Stimulated activated naive CD8-positive, alpha-beta T cell treated with anti-CD3 and anti-CD28 coated beads, Interleukin-15, Interleukin-2, amounts not matched to agents 100 U/mL and 50 U/mL, for 24 hours (primary cell): ENCODE measurements at regions not wholly inside any gene's neighbourhood (a gene's known extent, or its start where the extent isn't known, plus 50 kb on each side); places are given as distances from the start of the nearest gene placed in this dataset.

Experiments used
- ATAC-seq: fragments of 150-1000 bp; cut with Tn5 transposase; one replicate; pipeline ENCODE4 v1.10.0; 2021
- DNase-seq: peaks from one replicate; pipeline ENCODE4 v3.0.0; 2021

DNA sequence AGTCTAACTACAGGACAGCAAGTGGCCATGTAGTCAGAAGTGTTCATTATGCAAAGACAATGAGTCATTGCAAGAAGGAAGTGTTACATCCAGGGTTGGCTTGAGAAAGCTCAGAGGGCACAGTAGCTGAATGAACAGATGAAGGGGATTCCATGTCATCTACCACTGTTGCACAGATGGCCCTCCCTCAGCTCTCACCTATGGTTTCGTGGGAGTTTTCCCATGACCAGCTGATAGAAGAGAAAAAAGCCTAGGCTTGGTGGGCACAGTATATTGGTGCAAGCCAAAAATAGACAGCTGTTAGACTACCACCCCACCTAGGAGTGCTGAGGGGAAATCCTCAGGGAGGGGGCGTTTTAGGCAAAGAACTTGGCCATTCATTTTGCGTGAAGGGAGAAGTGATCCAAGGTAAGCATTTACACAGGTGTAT is 217.0 kb downstream of the DMRT2 start:
- no peak for ATAC-seq

DNA sequence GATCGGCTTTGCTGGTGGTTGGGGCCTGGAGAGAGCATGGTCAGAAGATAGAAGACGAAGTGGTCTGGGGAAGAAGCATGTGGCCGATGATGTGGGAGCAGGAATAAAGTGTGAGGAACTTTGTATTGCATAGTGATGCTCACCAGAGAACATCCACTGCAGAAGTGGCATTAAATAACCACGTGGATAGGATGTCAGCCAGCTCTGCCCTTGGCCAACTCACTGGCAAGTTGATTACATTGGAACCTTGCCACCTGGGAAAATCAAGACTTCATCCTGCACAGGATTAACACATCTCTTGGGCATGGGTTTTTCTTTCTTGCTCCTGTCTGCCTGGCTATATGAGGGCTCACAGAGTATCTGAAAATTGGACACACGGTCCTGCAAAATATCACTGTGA is 217.4 kb downstream of the DMRT2 start:
- ATAC-seq (no peak), DNase-seq (no peak)

More for the DNA sequence above, 217.0 kb downstream of the DMRT2 start:
- no peak for DNase-seq

DNA sequence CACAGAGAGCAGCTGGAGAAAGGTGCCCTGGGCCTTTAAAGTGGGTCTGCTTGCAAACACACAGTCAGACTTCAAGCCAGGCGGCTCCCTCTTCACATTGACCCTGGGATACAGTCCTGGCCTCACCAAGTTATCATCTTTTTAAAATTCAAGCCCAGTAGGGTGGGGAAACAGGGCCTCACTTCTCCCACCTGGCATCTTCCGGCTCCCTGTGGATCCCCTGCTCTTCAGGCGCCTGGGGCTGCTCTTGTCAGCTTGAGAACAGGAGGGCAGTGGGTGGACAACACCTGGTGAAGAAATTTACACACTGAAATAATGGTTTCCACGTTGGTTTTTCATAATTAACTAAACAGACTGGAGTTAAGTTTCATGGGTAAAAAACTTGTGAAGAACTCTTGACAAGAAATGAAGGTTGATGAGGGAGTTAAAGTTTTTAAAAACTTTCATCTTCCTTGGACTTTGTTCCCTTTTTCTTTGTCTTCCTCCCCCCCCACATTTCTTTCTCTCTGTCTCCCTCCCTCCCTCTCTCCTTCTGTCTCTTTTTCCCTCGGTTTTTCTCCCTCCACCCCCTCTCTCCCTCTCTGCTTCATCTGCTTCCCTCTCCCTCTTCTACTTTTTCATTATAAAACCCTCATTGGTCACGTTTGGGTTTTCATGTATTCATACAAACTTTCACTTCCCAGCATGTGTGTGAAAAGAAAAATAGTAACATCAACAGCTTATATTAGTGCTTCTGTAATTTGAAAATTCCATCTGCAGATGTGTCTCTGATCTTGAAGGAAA is 219.6 kb downstream of the DMRT2 start:
- ATAC-seq = no peak
- no peak for DNase-seq

DNA sequence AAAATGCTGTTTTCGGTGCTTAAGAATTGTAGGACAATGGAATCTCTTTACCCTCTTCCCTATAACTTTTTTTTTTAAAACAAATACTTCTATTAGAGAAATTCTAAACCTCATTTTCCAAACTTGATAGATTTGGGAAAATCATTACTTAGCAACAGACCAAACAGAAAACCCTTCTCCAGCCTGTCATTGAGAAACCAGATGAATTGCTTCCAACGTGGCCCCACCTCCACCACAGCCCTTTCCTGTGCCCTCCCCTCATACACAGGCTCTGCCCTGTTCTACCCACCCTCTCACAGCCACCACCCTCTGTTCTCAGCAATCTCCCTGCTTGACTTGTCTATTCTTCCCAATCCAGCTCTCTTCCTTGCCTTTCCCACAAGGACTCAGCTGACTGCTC is 221.2 kb downstream of the DMRT2 start:
- ATAC-seq (no peak), DNase-seq (no peak)

DNA sequence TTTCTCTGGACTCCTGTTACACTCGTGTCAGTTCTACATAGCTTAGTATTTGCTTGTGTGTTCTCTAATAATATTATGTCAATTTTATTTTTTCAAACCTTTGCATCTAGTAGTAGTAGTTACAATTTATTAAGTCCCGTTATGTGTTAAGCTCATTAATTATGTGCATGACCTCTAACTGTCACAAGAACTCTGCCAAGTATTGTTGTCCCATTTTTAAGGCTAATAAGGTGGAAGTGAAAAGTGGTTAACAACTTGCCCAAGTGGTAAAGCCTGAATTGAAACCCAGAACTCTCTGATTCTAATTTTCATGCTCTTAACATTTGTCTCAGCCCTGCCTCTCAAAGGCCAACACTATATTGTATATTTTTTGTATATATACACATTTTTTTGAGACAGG is 221.6 kb downstream of the DMRT2 start:
- DNase-seq (no peak), ATAC-seq (no peak)

DNA sequence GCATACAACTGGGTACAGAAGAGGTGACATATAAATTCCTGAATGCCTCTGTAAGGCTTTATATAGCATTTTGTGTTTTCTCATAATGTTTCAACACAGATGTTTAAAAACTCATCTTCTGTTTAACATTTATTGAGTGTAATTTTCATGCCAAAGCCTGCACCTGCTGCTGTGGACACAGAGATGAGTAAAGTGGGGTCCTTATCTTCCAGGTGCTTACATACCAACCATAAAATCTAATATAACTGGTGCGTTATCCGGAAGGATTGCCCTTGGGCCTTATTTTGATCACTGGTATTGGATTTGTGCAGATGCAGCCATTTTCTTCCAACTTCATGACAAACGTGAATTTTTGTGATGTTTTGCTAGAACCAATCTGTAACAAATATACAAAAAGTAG is 222.3 kb downstream of the DMRT2 start:
- ATAC-seq (no peak), DNase-seq (no peak)

DNA sequence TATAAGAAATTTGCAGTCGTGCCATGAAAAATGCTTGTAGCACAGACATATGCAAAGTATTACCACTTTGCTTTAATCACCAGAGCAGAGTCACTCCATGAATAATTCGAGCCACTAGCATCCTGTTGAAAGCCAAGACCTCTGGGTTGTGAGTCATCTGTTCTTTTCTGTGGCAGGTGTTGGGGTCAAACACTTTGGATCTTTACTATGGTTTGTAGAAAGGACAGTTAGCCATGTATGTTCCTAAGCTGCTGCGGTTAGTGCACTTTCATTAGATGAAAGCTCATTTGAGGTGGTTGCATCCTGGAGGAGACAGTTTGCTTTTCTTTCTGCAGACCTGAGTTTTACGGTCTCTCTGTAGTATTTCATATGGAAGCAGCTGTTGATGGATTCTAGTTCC is 223.7 kb downstream of the DMRT2 start:
- DNase-seq (no peak), ATAC-seq (peak; percentile 43)

DNA sequence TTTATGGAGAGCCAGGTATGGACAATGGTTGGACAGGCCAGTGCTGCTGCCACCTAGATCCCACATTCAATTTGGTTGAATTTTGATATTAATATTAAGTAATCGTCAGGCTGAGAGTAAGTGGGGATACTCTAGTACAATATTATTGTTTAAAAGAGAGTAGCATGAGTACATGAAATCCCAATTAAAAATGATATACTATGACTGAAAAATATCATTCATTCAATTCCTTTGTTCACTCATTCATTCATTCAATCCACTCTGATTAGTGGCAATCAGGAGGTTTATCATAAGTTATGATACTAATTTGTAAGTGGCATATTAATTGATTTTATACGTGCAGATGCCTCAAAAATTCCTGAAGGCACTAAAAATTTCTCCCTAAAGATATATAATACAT is 224.2 kb downstream of the DMRT2 start:
- no peak for ATAC-seq
- no peak for DNase-seq

DNA sequence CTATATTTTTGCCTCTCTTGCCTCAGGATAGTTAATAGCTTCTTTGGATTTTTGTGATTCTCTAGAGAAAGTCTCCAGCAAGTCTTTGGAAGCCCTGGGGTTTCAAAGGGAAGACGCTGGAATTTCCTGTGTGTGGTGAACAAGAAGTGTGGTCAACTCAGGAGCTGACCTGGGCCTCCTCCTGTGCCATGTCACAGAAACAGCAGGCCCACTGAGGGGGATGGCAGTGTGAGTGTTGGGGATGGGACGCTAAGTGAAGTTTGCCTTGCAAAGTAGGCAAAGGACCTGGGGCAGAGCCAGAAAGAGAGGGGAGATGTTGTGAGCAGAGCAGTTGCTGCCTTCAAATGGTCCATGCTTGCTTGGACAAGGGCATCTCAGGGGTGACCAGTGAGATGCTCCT is 226.3 kb downstream of the DMRT2 start:
- DNase-seq (no peak), ATAC-seq (no peak)

DNA sequence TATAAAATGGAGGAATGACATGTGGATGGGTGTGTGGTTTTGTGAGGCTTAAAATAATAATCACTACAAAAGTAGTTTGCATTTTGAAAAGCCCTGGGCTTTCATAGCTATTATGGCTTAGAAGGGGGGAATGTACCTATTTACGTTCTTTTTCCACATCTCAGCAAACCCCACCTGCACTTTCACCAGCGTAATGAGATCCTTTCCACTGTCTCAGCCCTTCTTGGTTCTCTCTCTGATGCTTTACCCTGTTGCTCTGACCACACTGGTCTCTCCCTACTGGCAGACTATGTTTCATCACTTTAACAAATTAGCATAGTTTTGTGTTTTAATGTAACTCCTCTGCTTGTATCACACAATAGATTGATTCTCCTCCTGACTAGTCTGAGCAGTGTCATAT is 234.6 kb downstream of the DMRT2 start:
- ATAC-seq = no peak
- no peak for DNase-seq

DNA sequence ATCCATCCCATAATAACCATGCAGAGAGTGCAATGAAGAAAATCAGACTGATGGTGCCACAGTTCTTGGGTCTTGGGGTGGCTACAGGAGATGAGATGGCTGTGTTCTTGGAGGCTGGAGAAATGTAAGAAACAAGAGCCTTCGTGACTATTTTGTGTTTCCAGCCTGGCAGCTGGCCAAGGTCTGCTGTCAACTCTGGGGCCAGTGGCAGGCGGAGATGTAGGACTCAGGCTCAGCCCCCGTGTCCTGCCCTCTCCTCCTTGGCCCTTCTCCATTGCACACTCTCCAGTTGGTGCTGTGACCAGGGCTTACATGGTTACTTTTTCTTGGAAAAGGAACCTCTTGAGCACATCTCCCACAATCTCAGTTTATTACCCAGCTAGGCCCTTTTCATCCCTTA is 235.4 kb downstream of the DMRT2 start:
- DNase-seq = no peak
- no peak for ATAC-seq

DNA sequence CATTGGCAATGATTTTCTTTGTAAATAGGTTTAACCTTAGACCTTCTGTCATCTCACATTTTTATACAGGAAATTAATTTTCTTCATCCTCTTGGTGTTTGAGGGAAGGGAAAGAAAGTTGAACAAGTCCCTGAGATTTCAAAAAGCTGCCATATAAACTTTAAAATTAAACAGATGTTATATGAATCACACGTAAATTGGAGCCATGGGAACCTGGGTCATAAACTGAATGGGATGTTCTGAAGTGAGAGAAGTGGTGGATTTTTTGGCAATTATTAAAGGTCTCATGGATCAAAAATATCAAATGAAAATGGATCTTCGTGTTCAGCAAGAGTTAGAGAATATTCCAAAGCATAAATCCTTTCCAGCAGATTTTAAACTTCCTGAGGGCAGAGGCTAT is 242.2 kb downstream of the DMRT2 start:
- DNase-seq (no peak), ATAC-seq (no peak)

DNA sequence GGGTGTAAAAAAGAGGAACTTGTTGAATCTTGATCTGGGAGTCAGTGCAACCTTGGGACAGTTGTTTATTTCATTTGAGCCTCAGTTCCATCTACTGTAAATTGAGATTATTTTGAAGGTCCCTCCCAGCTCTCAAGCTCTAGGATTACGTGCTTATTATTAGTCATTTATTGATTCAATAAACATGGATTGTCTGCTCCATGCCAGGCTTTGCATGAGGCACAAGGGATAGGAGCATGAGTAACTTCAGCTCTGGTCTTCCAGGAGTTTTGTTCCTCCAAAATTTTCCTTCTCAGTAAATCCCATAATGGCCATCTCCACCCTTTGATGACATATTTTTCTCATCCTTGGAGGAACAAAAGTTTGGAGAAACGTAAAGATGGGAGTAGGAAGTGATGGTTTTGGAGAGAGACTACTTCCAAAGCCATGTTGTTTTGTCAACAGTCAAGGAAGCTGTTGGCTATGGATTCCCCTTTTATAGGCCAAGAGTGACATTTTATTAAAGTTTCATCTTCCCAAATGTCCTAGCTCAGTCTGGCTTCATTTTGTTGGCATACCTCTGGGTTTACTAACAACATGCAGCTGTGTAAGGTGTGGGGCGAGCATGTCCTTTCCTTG is 244.6 kb downstream of the DMRT2 start:
- ATAC-seq (no peak), DNase-seq (no peak)

DNA sequence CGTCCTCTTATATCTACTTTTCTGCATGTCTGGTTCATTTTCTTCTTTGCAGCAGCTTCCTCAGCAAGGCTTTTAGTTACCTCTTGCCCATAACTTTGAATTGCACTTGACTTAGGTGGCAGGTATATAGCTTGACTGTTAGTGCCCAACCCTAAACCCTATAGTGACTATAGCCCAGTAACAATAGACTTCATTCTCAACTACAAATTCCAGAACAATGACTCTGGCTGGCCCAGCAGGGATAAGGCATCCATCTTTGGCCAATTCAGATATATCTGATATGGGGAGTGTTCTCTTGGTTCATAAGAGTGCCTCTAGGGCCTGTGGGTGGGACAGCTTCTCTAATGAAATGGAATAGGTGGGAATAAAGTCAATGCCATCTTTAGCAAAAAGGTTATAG is 246.2 kb downstream of the DMRT2 start:
- ATAC-seq (no peak), DNase-seq (no peak)

DNA sequence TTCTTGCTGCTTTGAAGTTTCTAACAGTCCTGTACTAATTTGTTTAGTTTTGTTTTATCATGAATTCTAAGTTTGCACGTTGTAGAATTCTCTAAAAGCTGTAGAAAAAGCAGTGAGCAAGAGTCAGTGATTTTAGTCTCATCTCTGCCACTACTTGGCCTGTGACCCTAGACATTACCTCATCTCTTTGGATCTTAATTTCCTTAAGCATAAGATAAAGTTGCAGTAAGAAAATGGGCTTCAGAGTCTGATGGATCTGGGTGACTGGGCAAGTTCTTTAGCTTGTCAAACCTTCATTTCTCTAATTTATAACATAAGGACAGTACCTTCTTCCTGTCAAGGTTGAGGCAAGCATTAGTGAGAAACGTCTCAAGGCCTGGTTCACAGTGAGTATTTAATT is 247.9 kb downstream of the DMRT2 start:
- ATAC-seq (no peak), DNase-seq (no peak)

DNA sequence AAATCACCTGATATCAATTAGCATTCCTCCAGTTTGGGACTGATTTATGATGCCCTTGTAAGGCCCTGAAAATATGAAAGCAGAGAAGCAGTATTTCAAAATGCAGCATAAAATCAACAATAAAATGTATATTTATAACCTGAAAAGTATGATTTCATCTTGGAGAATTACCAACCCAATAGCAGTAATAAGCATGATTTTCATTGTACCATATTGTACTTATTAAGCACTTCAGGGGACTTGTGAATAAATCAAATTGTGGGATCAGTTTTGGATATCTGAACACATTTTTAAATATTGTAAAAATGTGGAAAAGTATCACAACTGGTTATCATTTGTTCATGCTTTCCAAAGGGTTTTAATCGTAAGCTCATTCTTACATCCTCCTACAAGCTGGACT is 250.8 kb downstream of the DMRT2 start:
- ATAC-seq (no peak), DNase-seq (no peak)

DNA sequence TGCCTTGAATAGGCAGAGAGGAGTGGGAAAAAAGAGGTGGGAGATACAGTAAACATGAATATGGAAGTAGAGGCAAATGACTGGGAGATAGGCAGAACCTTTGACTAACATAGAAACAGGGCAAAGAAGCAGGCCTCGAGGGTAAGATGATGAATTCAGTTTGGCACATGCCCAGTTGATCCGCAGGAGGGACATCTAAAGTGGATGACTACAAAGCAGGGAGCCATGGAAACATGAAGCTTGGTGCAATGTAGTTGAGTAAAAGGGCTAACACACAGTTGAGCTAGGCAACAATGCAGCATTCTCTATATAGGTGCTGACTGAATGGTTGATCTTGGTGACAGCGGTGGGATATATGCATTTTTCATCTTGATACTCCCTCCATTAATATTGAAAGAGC is 253.8 kb downstream of the DMRT2 start:
- ATAC-seq = no peak
- DNase-seq = no peak

DNA sequence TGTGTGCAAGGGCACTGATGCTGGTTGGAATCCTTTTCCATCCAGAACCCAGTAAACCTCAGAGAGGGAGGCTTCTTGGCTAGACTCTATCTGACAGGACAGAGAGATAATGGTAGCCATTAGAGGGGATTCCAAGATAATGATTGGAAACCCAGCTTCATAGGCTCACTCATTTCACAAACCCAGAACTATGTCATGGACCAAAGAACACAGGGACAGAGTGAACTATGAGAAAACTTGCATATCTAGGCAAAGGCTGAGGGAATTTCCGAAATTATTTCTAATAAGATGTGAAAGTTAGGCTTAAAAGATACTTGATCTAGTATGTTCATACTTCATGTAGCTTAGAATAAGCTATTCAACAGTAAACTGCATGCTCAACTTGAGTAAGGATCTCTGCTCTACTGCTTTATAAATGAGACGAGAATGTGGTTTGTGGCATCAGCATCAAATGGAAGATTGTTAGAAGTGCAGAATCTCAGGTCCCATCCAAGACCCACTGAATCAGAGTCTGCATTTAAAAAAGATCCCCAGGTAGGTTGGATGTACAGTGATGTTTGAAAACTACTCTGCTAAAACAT is 261.4 kb downstream of the DMRT2 start:
- no peak for ATAC-seq
- DNase-seq = no peak

DNA sequence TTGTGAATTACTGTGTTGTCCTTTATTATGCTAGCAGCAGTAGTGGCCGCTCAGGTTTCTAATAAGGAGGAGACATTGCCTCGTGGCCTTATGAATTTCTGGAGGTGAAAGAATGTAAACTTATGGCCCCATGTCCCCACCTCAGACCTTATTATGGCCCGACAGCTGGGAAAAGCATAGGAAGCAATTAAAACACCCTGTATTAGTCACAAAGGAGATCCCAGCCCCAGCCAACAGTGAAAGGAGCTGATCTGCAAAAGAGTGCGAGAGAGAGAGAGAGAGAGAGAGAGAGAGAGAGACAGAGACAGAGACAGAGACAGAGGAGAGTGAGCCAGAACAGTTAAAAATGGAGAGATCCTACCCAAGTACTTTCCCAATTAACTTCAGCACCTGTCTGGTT is 269.3 kb downstream of the DMRT2 start:
- no peak for ATAC-seq
- no peak for DNase-seq

DNA sequence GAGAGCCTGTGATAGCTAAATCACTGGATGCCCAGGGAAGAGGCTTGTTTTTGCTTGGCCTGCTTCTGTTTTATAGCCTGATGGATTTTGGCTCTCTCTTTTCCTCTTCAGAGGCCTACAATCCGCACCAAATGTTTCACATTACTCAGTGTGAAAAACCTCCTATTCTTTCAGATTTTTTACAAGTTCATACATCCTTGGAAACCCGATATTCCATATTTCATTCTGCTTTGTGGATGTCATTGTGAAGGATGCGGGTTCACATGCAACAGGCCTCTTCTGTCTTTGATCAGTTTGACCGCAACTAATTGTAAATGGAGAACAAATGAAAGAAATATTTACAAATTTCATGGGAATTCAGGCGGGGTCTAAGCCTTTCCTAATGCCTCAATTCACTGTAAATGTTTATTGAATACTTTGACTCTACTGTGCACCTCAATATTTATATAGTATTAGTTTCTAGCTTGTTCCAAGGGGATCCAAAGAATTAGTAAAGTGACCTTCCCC is 269.9 kb downstream of the DMRT2 start:
- DNase-seq = no peak

DNA sequence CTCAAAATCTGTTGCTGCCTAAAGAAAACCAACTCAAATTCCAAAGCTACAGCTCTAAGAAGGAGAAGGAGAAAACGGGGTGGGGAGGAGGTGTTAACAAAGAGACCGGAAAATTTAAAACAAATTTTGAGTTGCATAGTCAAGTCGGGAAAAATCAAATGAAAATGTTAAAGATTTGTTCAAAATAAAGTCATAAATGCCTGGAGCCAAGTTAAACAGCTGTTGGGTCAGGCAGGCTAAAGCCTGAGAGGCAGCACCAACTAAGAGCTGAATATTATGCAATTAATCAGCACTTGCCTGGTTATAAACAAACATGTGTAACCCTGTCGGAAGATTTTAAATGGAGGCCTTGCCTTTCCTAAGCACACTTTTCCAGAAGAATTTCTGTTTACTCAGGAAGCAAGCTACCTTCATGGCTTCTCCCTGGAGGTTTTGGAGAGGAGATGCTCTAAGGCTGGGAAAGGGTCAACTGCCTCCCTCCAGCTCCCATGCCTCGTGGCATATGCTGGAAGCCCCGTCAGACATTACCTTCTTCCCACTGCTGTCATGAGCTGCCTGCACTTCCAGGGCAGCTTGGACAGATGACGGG is 270.5 kb downstream of the DMRT2 start:
- ATAC-seq = no peak

More for the DNA sequence above, 269.9 kb downstream of the DMRT2 start:
- ATAC-seq = no peak

DNA sequence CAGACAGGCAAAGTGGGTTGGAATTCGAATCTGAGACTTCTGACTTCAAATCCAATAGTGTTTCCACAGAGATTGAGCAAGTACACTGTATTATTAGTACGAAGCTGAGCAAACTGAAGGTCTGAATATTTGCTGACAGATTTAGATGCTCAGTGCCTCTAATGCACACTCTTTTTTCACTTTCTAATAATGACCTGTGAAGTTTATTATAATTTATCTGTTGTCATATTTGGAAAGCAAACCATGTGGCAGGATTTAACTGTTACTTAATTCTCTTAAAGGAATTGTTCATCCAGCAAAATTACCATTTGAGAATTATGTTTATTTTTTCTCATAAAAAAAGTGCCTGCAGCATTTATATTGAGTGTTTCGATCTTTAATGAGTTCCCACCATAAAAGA is 277.3 kb downstream of the DMRT2 start:
- DNase-seq (no peak), ATAC-seq (no peak)

More for the DNA sequence above, 270.5 kb downstream of the DMRT2 start:
- DNase-seq = no peak

DNA sequence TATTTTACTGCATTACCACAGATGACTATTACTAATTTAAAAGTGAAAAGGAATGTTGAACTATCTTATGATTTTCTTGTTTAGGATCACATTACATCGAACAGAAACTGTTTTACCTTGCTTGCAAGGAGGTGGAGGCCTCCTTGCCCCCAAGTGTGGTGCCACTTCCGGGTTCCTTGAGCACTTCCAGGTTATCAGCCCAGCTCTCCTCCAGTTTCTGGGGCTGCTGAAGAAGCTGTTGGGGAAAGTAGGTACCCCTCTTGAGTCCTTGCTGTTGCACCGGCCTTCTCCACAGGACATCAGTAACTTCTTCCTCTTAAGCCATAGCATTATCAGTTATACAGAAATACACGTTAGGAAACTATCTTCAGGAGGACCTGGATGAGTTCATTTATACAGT is 278.2 kb downstream of the DMRT2 start:
- no peak for ATAC-seq
- DNase-seq = no peak
